ENCODE measurements at regions not wholly inside any gene's neighbourhood (a gene's known extent, or its start where the extent isn't known, plus 50 kb on each side); places are given as distances from the start of the nearest gene placed in this dataset.

GRCh38 chr9:108270561-108270960 is 585.2 kb downstream of the ACTL7B start:
- H3K27me3 ChIP-seq (ENCODE audit: control insufficient read depth in 1 of 2, insufficient read depth in 2 of 2, low read length in 2 of 2), result no peaks in the 10 kb centered on the region
- DNase-seq (ENCODE audit: low spot score), result no peak
- ChIA-PET POLR2A (no interaction called here), CTCF (ENCODE audit: low intra/inter-chr PET ratio, low total read pairs) (no interaction called here)
- no peak for FAIRE-seq
- H3K36me3 ChIP-seq (replicated peaks in 1 of 2; ENCODE audit: control insufficient read depth in 1 of 2, insufficient read depth in 2 of 2, low read length in 2 of 2), result no peaks in the 10 kb centered on the region
- no peaks in the 10 kb centered on the region for H3K9me3 ChIP-seq (ENCODE audit: low read length)
- H3K4me3 ChIP-seq (replicated peaks in 1 of 3; ENCODE audit: insufficient read depth in 1 of 3, low read depth in 2 of 3, low read length in 3 of 3), result no peak overlapping the region
- no peak overlapping the region for H2AFZ ChIP-seq (ENCODE audit: low read length)
- peaks cover 10% of the 10 kb centered on the region for H3K4me1 ChIP-seq (ENCODE audit: insufficient read depth, low read length)
- H3K79me2 ChIP-seq (ENCODE audit: insufficient read depth, low read length), result no peaks in the 10 kb centered on the region
- no peaks in the 10 kb centered on the region for H4K20me1 ChIP-seq (ENCODE audit: insufficient read depth, low read length)
- no peak overlapping the region for H3K27ac ChIP-seq (ENCODE audit: extremely low read length, insufficient read depth, low read length)
- intact Hi-C loops (cut with micrococcal nuclease; ENCODE audit: unreplicated experiment) (loop anchor here (1.0 kb wide), 1 partner anchor 845 kb away; no protein-coding TSS in a partner anchor), in situ Hi-C loops (cut with HindIII; ENCODE audit: extremely low pct_ligation_motif_present, low pct_unique_long_range_greater_than_20kb) (loop anchor here (5.0 to 10.0 kb wide), 2 partner anchors 796 to 848 kb away; no protein-coding TSS in a partner anchor)
- TF ChIP-seq ZBTB40 (IDR thresholded peaks at IDR 0.05), result no peak
- no peak for TF ChIP-seq ZBTB40 (CRISPR knock-in tag; IDR thresholded peaks at IDR 0.05)
- no peak for TF ChIP-seq TEAD3 (CRISPR knock-in tag; optimal IDR thresholded peaks at IDR 0.05; ENCODE audit: borderline replicate concordance)
- TF ChIP-seq PCBP1 (IDR thresholded peaks at IDR 0.05; ENCODE audit: borderline replicate concordance, low read depth, low read length), result no peak
- TF ChIP-seq ZFP36L1 (CRISPR knock-in tag; IDR thresholded peaks at IDR 0.05), result no peak
- no peak for TF ChIP-seq FOXM1 (CRISPR knock-in tag; IDR thresholded peaks at IDR 0.05)
- no peak for TF ChIP-seq STAT5B (CRISPR knock-in tag; IDR thresholded peaks at IDR 0.05)
- no peak for TF ChIP-seq RAD51 (IDR thresholded peaks at IDR 0.05; ENCODE audit: borderline replicate concordance)
- TF ChIP-seq TGIF2 (CRISPR knock-in tag; IDR thresholded peaks at IDR 0.05), result no peak
- no peak for TF ChIP-seq ZNF770 (CRISPR knock-in tag; IDR thresholded peaks at IDR 0.05)
- TF ChIP-seq FOSL1 (CRISPR knock-in tag; IDR thresholded peaks at IDR 0.05; ENCODE audit: borderline replicate concordance), result no peak
- TF ChIP-seq ZSCAN12 (CRISPR knock-in tag; IDR thresholded peaks at IDR 0.05), result no peak
- no peak for TF ChIP-seq MTA3 (CRISPR knock-in tag; IDR thresholded peaks at IDR 0.05)
- TF ChIP-seq CCDC6 (CRISPR knock-in tag; IDR thresholded peaks at IDR 0.05), result no peak
- 13% methylated on average over 3 of the region's 3 CpGs for WGBS (ENCODE audit: low lambda C conversion rate)
- no peak overlapping the region for H3K9ac ChIP-seq (ENCODE audit: insufficient read depth, low read depth, low read length)
- no peak for ATAC-seq
- H3K4me2 ChIP-seq (ENCODE audit: low read depth, low read length), result no peak overlapping the region
- no TSS peak for BruUV-seq (replicated peaks)

All from HepG2 (cell line).